Activated gamma-delta T cell treated with Interleukin-2 at 50 U/mL for 16 hours (primary cell): ENCODE measurements at regions not wholly inside any gene's neighbourhood (a gene's known extent, or its start where the extent isn't known, plus 50 kb on each side); places are given as distances from the start of the nearest gene placed in this dataset.
A peak's percentile ranks its signal among the peaks of the same experiment; 100 is the strongest.
"Not testable (repeated sequence)": the region's sequence is repeated elsewhere in the genome, so short reads cannot be mapped to it uniquely, and the experiment has no call there.

Experiments
- DNase-seq: peaks from one replicate; pipeline ENCODE4 v3.0.0-alpha.2; 2020

- DNase-seq, result no peak
These were observed 98.9 kb upstream of the MAPRE2 start for GRCh38 chr18:34942276-34942675.

DNA sequence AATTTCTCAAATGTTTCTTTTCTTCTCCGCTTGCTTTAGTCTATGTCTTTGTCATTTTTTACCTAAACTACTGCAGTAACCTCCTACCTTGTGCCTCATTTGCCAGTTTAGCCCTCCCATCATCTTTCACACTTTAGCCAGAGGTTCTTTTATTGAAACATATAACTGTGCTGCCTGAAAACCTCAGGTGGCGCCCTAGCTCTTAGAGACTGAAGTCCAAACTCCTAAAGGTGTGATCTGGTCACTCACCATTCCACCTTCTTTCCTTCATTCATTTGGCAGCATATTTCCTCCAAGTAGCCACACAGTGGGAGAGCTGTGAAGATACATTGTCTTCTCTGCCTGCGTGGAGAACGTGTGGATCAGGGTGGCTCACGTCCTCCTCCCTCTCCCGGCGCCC lies 98.2 kb upstream of the MAPRE2 start:
- no peak for DNase-seq

- DNase-seq, result no peak
These were observed 97.6 kb upstream of the MAPRE2 start for GRCh38 chr18:34943587-34943986.

GRCh38 chr18:34947711-34948125 lies 93.5 kb upstream of the MAPRE2 start:
- DNase-seq, result no peak

- no peak for DNase-seq
These were observed 89.4 kb upstream of the MAPRE2 start for GRCh38 chr18:34951625-34952379.

DNA sequence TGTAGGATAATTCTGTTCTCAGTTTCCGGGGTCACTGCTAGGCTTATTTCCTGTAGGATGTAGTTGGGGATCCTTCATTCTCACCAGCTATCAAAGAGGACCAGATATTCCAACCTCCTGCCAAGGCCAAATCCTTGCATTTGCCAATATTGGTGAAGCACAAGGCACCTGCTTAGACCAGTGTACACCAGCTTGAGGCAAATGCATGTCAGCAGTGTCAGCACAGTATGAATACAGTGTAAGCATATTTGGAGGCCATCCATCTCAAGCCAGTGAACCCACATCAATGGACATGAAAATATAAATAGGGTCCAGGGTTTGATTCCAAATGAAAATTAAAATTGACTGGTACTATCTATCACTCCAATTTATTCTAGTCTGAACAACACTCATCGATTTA lies 88.0 kb upstream of the MAPRE2 start:
- DNase-seq, result no peak

GRCh38 chr18:34955494-34955893 lies 85.7 kb upstream of the MAPRE2 start:
- not testable (repeated sequence) for DNase-seq

- no peak for DNase-seq
These were observed 84.5 kb upstream of the MAPRE2 start for GRCh38 chr18:34956663-34957062.

GRCh38 chr18:34957119-34957863 lies 83.9 kb upstream of the MAPRE2 start:
- DNase-seq, result no peak

DNA sequence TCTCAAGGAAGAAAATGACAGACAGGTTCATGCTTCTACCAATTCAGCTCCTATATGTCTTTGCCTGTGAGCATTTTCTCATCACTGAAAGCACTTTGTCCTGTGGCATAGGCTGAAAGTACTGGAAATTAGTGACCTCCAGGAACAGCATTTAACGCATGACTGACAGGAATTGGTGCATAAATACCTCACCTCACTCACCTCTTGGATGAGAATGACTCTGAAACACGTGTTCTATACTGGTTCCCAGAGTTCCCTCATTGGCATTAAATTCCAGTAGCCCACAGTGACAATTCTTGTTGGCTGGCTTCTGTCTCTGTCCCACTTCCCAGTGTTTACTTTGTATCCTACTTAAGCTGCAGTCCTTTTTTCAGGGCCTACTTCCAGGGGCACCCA lies 83.4 kb upstream of the MAPRE2 start:
- no peak for DNase-seq

DNA sequence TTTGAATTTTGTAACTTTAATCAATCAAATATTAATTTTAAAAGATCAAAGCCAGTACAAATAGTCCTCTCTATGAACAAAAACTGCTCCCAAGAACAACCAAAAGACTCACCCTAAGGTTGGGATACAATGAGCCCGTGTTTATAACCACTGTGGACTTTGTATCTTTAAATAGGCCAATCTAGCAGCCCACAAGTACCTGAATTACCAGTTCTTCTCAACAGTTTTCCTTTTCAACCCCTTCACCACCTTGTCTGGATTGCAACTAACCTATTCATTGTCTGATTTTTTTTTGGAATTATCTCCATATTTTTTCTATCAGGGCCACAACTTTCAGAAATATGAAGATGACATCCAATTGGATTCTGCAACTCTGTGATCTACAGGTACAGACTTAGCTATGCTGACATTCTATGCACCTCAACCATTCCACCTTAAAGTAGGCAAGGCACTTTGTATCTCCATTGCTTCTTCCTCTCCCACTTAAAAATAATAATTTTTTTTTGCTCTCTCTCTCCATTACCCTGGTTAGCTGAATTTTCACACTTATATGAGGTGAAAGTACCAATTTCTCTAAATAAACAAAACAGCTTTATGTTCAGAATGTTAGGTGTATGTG lies 81.9 kb upstream of the MAPRE2 start:
- DNase-seq, result no peak

- no peak for DNase-seq
These were observed 81.2 kb upstream of the MAPRE2 start for GRCh38 chr18:34959989-34960388.

- no peak for DNase-seq
These were observed 76.1 kb upstream of the MAPRE2 start for GRCh38 chr18:34965108-34965507.

GRCh38 chr18:34965566-34965965 lies 75.6 kb upstream of the MAPRE2 start:
- no peak for DNase-seq

DNA sequence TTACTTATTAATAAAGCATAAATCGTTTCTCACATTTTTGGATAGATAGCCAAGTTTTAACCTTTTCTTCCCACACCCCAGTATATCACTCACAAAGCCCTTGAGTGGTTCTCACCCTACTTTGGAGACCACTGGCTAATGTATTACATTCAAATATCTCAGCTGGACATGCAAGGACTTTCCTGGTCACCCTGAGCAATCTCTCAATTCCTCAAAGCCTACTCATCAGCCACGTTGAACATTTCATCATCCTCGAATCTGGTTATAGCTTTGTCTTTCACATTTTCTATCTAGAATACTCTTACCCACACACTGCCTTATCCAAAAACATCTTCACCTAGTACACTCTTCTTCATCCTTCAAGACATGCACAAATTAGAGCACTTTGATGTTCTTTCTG lies 71.1 kb upstream of the MAPRE2 start:
- no peak for DNase-seq

- DNase-seq, result no peak
These were observed 69.9 kb upstream of the MAPRE2 start for GRCh38 chr18:34971313-34971712.

DNA sequence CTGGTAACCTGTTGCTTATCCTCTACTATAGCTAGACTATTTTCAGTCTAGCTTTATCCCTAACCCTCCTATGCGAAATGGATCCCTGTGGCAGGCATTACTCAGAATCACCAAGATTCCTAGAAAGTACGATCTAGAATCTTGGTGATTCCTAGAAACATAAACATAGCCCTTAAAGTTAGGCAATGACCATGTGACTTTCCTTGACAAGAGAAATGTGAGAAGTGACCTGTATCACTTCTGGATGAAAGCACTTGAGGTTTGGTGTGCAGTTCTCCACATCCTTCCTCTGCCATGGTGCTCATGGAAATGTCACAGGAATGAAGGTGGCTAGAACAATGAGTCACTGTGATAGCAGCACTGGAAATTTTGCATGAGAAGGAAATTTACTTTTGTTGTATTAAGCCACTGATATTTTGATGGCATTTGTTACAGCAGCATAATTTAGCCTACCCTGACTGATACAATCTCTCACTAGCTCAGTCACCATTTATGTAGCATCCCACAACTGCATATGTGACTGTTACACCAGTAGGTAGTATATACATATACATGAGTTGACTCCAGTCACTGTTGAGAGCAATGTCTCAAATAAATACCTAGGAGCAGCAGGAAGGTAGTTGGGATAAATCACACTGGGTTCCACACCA lies 68.3 kb upstream of the MAPRE2 start:
- DNase-seq, result no peak

GRCh38 chr18:34976123-34976522 lies 65.1 kb upstream of the MAPRE2 start:
- DNase-seq, result no peak

DNA sequence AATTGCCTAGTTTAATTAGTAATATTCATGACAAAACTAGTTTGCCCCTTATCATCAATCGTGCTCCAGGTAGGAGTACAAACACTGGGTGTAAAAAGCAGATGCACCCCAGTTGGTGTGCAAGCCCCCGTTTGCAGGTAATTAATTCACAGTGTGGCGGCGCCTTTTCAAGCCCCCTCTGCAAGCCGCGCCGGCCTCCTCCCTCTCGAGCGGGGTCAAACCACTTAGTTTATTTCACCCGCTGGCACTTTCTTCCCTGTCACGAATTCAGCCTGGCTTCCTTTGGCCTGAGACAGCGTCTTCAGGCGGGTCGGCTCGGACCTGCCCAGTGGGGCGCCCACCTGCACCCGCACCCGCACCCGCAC lies 64.7 kb upstream of the MAPRE2 start:
- no peak for DNase-seq

GRCh38 chr18:34976899-34977837 lies 64.0 kb upstream of the MAPRE2 start:
- DNase-seq, result peak; percentile 79

DNA sequence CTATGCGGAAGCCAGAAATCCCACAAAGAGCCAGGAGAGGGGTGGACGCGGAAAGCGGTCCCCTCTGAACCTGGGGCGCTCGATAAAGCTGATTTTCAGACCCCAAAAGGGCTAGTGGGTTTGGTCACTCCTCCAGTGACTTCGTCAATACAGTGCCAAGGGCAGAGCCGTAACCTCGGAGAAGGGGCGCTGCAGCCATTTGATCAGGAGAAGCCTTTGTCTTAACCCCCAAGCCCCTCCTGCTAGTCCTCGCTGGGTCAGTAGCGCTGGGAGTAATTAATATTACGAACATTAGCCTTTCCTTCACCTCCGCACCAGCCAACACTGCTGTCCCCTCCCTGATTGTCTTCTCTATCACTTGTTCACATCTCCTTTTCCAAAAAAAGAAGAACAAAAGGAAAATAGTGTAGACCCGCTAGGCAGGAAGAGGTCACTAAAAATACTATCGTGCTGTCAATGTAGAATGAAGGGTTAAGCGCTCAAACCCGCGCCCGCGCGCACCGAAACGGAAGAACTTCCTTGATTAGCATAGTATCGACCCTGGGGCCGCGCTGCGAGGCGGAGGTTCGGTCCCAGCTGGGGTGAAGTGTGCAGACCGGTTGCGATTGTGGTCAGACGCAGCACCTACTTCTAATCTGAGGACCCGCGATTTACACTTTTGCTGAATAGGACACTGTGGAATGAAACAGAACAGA lies 63.2 kb upstream of the MAPRE2 start:
- peak; percentile 41 for DNase-seq

DNA sequence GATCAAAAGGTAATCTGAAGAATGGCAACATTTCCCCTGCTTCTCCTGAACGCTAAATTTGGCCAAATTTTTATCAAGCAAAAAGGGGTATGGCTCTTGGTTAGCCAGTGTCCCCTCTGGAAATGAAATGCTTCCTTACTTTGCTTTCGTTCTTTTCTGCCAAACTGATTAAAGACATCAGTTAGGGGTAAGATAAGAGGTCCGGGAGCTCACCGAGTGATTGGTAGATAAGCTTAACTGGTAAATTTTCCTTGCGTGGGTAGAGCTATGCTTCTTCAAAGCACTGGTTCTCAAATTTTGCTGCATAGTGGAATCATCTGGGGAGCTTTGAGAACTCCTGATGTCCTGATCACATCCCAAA lies 62.7 kb upstream of the MAPRE2 start:
- DNase-seq, result no peak
